ENCODE measurements at regions not wholly inside any gene's neighbourhood (a gene's known extent, or its start where the extent isn't known, plus 50 kb on each side); places are given as distances from the start of the nearest gene placed in this dataset.
A peak's percentile ranks its signal among the peaks of the same experiment; 100 is the strongest.

GRCh38 chr10:124300735-124301134 lies 118.0 kb downstream of the OAT start:
- no peak for DNase-seq (ENCODE audit: low read depth, low spot score)
- no peak for TF ChIP-seq CTCF (IDR thresholded peaks at IDR 0.05; ENCODE audit: low read depth, low read length)
- in situ Hi-C loops (cut with HindIII; ENCODE audit: low sequenced_read_pairs), result no loop called here
- H3K4me3 ChIP-seq (ENCODE audit: low read depth, low read length), result no peak overlapping the region

- no peak for DNase-seq (ENCODE audit: low read depth, low spot score)
- in situ Hi-C loops (cut with HindIII; ENCODE audit: low sequenced_read_pairs), result no loop called here
- H3K4me3 ChIP-seq (ENCODE audit: low read depth, low read length), result no peak overlapping the region
- TF ChIP-seq CTCF (IDR thresholded peaks at IDR 0.05; ENCODE audit: low read depth, low read length), result no peak
Observed at GRCh38 chr10:124300224-124300623, 118.5 kb downstream of the OAT start.

- in situ Hi-C loops (cut with HindIII; ENCODE audit: low sequenced_read_pairs), result no loop called here
- H3K4me3 ChIP-seq (ENCODE audit: low read depth, low read length), result no peak overlapping the region
- TF ChIP-seq CTCF (IDR thresholded peaks at IDR 0.05; ENCODE audit: low read depth, low read length), result no peak
- no peak for DNase-seq (ENCODE audit: low read depth, low spot score)
Observed at GRCh38 chr10:124299696-124300095, 119.0 kb downstream of the OAT start.

- TF ChIP-seq CTCF (IDR thresholded peaks at IDR 0.05; ENCODE audit: low read depth, low read length), result no peak
- DNase-seq (ENCODE audit: low read depth, low spot score), result no peak
- in situ Hi-C loops (cut with HindIII; ENCODE audit: low sequenced_read_pairs), result no loop called here
Observed at GRCh38 chr10:124298891-124299290, 119.8 kb downstream of the OAT start.

GRCh38 chr10:124296813-124297788 lies 121.6 kb downstream of the OAT start:
- in situ Hi-C loops (cut with HindIII; ENCODE audit: low sequenced_read_pairs), result no loop called here
- no peak for DNase-seq (ENCODE audit: low read depth, low spot score)
- TF ChIP-seq CTCF (IDR thresholded peaks at IDR 0.05; ENCODE audit: low read depth, low read length), result no peak
- no peak overlapping the region for H3K4me3 ChIP-seq (ENCODE audit: low read depth, low read length)

More at GRCh38 chr10:124298891-124299290, 119.8 kb downstream of the OAT start:
- no peak overlapping the region for H3K4me3 ChIP-seq (ENCODE audit: low read depth, low read length)

GRCh38 chr10:124296121-124296812 lies 122.5 kb downstream of the OAT start:
- peak; percentile 56 for DNase-seq (ENCODE audit: low read depth, low spot score)
- in situ Hi-C loops (cut with HindIII; ENCODE audit: low sequenced_read_pairs), result no loop called here
- no peak for TF ChIP-seq CTCF (IDR thresholded peaks at IDR 0.05; ENCODE audit: low read depth, low read length)
- H3K4me3 ChIP-seq (ENCODE audit: low read depth, low read length), result no peak overlapping the region

Data from astrocyte of the spinal cord (primary cell).